ENCODE measurements at regions not wholly inside any gene's neighbourhood (a gene's known extent, or its start where the extent isn't known, plus 50 kb on each side); places are given as distances from the start of the nearest gene placed in this dataset.

DNA sequence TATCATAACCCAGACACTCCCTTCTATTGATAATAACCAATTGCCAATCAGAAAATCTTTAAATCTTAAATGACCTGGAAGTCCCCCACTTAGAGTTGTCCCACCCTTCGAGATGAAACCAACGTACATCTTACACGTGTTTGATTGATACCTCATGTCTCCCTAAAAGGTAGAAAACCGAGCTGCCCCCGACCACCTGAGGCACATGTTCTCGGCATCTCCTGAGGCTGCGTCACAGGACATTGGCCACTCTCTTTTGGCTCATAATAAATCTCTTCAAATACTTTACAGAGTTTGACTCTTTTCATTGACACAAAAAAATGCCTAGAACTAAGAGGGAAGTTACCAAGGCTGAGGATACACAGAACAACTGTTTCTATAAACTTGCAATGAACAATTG lies 190.0 kb downstream of the RTP5 start:
- TF ChIP-seq, protein P1, sequence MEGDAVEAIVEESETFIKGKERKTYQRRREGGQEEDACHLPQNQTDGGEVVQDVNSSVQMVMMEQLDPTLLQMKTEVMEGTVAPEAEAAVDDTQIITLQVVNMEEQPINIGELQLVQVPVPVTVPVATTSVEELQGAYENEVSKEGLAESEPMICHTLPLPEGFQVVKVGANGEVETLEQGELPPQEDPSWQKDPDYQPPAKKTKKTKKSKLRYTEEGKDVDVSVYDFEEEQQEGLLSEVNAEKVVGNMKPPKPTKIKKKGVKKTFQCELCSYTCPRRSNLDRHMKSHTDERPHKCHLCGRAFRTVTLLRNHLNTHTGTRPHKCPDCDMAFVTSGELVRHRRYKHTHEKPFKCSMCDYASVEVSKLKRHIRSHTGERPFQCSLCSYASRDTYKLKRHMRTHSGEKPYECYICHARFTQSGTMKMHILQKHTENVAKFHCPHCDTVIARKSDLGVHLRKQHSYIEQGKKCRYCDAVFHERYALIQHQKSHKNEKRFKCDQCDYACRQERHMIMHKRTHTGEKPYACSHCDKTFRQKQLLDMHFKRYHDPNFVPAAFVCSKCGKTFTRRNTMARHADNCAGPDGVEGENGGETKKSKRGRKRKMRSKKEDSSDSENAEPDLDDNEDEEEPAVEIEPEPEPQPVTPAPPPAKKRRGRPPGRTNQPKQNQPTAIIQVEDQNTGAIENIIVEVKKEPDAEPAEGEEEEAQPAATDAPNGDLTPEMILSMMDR (conservative IDR thresholded peaks at IDR 0.05 in 1 of 2, IDR thresholded peaks at IDR 0.05 in 1 of 2; ENCODE audit: low read depth in 1 of 2, low read length in 2 of 2): no peak
- no peak for TF ChIP-seq EZH2 (IDR thresholded peaks at IDR 0.05; ENCODE audit: low read length, missing control alignments)

Measured in fibroblast of lung (primary cell).